Gastroesophageal sphincter (tissue), 3 donors: ENCODE measurements at regions not wholly inside any gene's neighbourhood (a gene's known extent, or its start where the extent isn't known, plus 50 kb on each side); places are given as distances from the start of the nearest gene placed in this dataset.

Experiments used
- EP300 ChIP-seq: sonication (generic); formaldehyde crosslinking; IDR thresholded peaks from one replicate; pipeline ENCODE4 v1.6.1; 2017; ENCODE audit warnings: antibody characterized with exemption, mild to moderate bottlenecking
- POLR2AphosphoS5 ChIP-seq: sonication (generic); formaldehyde crosslinking; IDR thresholded peaks from one replicate; pipeline ENCODE4 v1.6.1; 2017; ENCODE audit warnings: antibody characterized with exemption
- TF ChIP-seq, protein P1 (sequence below), 4 experiments: fragments of 200-600 bp in 2 of 4; fragments of 450-650 bp in 2 of 4; sonication (generic) in 1 of 4; IDR thresholded peaks; one replicate each; pipeline ENCODE4 v1.5.1; 2017 to 2019; ENCODE audit warnings: antibody characterized with exemption in 4 of 4, mild to moderate bottlenecking in 2 of 4, moderate library complexity in 2 of 4

DNA sequence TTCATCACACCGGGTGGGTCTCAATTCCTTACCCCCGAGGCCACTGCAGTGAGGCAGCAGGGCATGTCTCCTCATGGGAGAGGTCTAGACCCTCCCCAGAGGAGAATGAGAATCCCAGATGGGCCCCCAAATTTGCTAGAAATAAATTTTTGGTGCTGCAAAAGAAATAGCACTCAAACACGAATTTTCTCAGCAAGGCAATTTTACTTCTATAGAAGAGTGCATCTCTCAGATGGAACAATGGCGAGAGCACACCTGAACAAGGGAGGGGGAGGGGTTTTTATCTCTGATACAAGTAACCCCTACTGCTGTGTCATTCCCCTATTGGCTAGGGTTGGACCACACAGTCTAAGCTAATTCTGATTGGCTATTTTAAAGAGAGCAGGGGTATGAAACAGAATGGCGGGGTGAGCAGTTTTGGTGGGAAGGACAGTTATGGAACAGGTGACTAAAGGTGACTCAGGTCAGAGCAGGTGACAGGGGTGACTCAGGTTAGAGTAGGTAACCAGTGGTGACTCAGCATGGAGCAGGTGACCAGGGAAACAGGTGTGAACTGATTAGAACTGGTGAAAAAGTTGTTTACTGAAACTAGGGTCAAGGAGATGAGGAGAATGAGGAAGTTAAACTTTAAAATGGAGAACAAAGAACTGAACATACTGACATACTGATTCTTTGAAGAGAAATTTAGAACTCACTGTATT lies 93.0 kb upstream of the WNT7A start:
- TF ChIP-seq, protein P1, sequence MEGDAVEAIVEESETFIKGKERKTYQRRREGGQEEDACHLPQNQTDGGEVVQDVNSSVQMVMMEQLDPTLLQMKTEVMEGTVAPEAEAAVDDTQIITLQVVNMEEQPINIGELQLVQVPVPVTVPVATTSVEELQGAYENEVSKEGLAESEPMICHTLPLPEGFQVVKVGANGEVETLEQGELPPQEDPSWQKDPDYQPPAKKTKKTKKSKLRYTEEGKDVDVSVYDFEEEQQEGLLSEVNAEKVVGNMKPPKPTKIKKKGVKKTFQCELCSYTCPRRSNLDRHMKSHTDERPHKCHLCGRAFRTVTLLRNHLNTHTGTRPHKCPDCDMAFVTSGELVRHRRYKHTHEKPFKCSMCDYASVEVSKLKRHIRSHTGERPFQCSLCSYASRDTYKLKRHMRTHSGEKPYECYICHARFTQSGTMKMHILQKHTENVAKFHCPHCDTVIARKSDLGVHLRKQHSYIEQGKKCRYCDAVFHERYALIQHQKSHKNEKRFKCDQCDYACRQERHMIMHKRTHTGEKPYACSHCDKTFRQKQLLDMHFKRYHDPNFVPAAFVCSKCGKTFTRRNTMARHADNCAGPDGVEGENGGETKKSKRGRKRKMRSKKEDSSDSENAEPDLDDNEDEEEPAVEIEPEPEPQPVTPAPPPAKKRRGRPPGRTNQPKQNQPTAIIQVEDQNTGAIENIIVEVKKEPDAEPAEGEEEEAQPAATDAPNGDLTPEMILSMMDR (IDR thresholded peaks at IDR 0.05), result no peak
- TF ChIP-seq POLR2AphosphoS5, result no peak
- no peak for TF ChIP-seq EP300
